GM12878 (cell line): ENCODE measurements at regions not wholly inside any gene's neighbourhood (a gene's known extent, or its start where the extent isn't known, plus 50 kb on each side); places are given as distances from the start of the nearest gene placed in this dataset.
A peak's percentile ranks its signal among the peaks of the same experiment; 100 is the strongest.

Experiments used
- ATAC-seq: fragments of 200-7000 bp; cut with Tn5 transposase; 3 replicates; pipeline ENCODE4 v1.9.1; 2020; ENCODE audit warnings: mild to moderate bottlenecking, moderate library complexity
- BruUV-seq: library from RNA; stranded (reverse); fragments of 400-500 nt; replicated peaks from 2 replicates; lab custom pipeline; 2021; lab: Mats Ljungman, UMichigan
- CTCF ChIA-PET: fragments of 300-600 bp; sonication (Branson Sonifier 250); formaldehyde crosslinking; extraction: SDS; loops from one replicate; lab custom pipeline; 2021; ENCODE audit warnings: inconsistent platforms; lab: Yijun Ruan, JAX
- POLR2A ChIA-PET: fragments of 350-600 bp; formaldehyde crosslinking; extraction: SDS; loops from one replicate; lab custom pipeline; 2021; ENCODE audit warnings: inconsistent platforms; lab: Charles Lee
- RAD21 ChIA-PET: fragments of 300-600 bp; sonication (Branson Sonifier 250); formaldehyde crosslinking; loops from one replicate; lab custom pipeline; 2023; ENCODE audit warnings: antibody characterized with exemption; ENCODE audit not compliant: unreplicated experiment; lab: Charles Lee
- SMC1A ChIA-PET: fragments of 300-600 bp; sonication (Branson Sonifier 250); formaldehyde crosslinking; loops from one replicate; lab custom pipeline; 2023; ENCODE audit not compliant: unreplicated experiment, uncharacterized antibody; lab: Charles Lee
- DNase-seq: peaks from one replicate; pipeline ENCODE4 v3.0.0-alpha.2; 2011; ENCODE audit warnings: low read depth, low spot score
- FAIRE-seq: peaks from 3 replicates; lab custom pipeline; 2011; peaks lifted over from hg19 to GRCh38; lab: Jason Lieb, UNC
- H2AFZ ChIP-seq: 2 replicates; pipeline ENCODE4 v1.6.0; 2011; ENCODE audit warnings: low read depth, low read length, control low read depth; ENCODE audit not compliant: control insufficient read depth
- H3K27ac ChIP-seq: 2 replicates; pipeline ENCODE4 v1.5.1; 2011; ENCODE audit warnings: control low read depth; ENCODE audit not compliant: control insufficient read depth, insufficient read depth
- H3K27me3 ChIP-seq, 2 experiments: replicated peaks in 1 of 2; 2 replicates each; pipeline versions ENCODE4 v1.6.0 to v1.6.1; 2011; ENCODE audit warnings: low read length in 1 of 2; ENCODE audit not compliant: control insufficient read depth in 2 of 2, insufficient read depth in 2 of 2
- H3K36me3 ChIP-seq, 2 experiments: 2 replicates each; pipeline ENCODE4 v1.5.1; 2011; ENCODE audit warnings: low read length in 1 of 2; ENCODE audit not compliant: control insufficient read depth in 2 of 2, insufficient read depth in 2 of 2
- H3K4me1 ChIP-seq: 2 replicates; pipeline ENCODE4 v1.6.1; 2011; ENCODE audit warnings: mild to moderate bottlenecking, low read length, moderate library complexity, mixed read lengths; ENCODE audit not compliant: control insufficient read depth, insufficient read depth
- H3K4me2 ChIP-seq: 2 replicates; pipeline ENCODE4 v1.6.0; 2011; ENCODE audit warnings: control low read depth; ENCODE audit not compliant: control insufficient read depth, insufficient read depth
- H3K4me3 ChIP-seq: fragments of 200-600 bp; sonication (generic); 2 replicates; pipeline ENCODE4 v1.5.1; 2016
- H3K79me2 ChIP-seq: 2 replicates; pipeline ENCODE4 v1.6.0; 2011; ENCODE audit warnings: low read length; ENCODE audit not compliant: control insufficient read depth, insufficient read depth
- H3K9ac ChIP-seq: 2 replicates; pipeline ENCODE4 v1.8.0; 2011; ENCODE audit warnings: low read length, control low read depth, mixed read lengths; ENCODE audit not compliant: control insufficient read depth, insufficient read depth
- H3K9me3 ChIP-seq: replicated peaks from 3 replicates; pipeline ENCODE4 v1.5.1; 2011; ENCODE audit warnings: mild to moderate bottlenecking, low read length; ENCODE audit not compliant: control insufficient read depth, insufficient read depth
- H4K20me1 ChIP-seq: 2 replicates; pipeline ENCODE4 v1.6.0; 2011; ENCODE audit not compliant: control insufficient read depth, insufficient read depth
- ATF3 ChIP-seq: IDR thresholded peaks from 2 replicates; pipeline ENCODE4 v1.6.1; 2011; ENCODE audit warnings: low read depth, mild to moderate bottlenecking, low read length, moderate library complexity, borderline replicate concordance; ENCODE audit errors: extremely low read depth
- NBN ChIP-seq: fragments of 450-650 bp; IDR thresholded peaks from 2 replicates; pipeline ENCODE4 v1.6.1; 2016
- NFIC ChIP-seq: IDR thresholded peaks from 2 replicates; pipeline ENCODE4 v1.6.1; 2012; ENCODE audit warnings: low read depth, mild to moderate bottlenecking, inconsistent platforms, low read length, moderate library complexity
- SREBF1 ChIP-seq: IDR thresholded peaks from 2 replicates; pipeline ENCODE4 v1.6.1; 2012; ENCODE audit warnings: mild to moderate bottlenecking, low read length
- WGBS: methylation state at CpG from one replicate; pipeline ENCODE4 v1.1.6; 2016; ENCODE audit warnings: low lambda C conversion rate; ENCODE audit not compliant: insufficient replicate concordance, insufficient coverage; ENCODE audit errors: missing lambda C conversion rate; 5-methylcytosine and 5-hydroxymethylcytosine counted together
- in situ Hi-C: fragments of 300-500 bp; cut with MboI; formaldehyde crosslinking; loops from 9 replicates; pipeline ENCODE4 v1.14.3; 2018; ENCODE audit warnings: mixed read lengths
- intact Hi-C: fragments of 100-400 bp; cut with micrococcal nuclease; formaldehyde crosslinking; loops from one replicate; pipeline ENCODE4 v1.14.2; 2022; ENCODE audit not compliant: unreplicated experiment
- TF ChIP-seq, protein P1 (sequence below): IDR thresholded peaks from 2 replicates; pipeline ENCODE4 v1.6.1; 2011; ENCODE audit warnings: borderline replicate concordance, low read depth, mild to moderate bottlenecking, moderate library complexity, low read length; ENCODE audit not compliant: insufficient read depth, poor library complexity, severe bottlenecking

DNA sequence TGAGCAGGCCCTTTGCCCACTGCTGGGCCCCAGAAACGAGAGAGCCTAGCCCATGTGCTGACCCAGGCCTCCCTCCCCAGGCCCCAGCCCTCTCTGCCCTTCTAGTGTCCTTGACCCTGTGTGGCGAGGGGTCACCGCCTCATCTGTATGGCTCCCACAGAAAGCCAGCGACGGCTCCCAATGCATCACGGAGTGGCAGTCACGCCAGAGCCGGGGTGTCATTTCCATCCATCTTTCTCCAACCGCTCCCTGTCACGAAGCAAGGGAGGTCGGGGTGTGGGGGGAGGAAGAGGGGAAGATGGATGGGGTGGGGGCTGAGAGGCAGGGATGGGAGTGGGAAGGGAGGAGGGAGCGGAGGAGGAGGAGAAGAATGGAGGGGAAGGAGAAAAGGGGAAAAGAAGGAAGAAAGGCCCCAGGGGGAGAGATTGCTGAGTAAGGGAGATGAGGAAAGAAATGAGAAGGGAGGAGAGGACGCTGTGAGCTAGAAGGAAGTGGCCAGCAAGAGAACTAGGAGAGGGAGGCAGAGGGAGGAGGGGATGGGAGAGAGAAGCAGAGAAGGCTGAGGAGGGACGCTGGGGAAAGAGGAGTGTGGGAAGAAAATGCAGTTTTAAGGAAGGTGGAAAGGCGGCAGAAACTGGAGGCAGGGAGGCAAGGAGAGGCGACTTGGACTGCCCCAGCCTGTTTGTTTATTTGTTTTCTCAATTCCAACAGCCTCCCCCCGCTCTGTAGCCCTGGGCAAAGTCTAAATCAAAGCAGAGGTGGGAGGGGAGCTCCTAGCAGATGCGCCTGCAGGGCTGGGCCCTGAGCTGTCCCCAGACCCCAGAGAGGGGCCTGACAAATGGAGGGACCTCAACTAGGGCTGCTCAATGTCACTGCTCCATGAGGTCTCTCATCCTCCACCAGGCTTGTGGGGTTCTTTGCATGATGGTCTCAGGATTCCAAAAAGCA, 75.5 kb upstream of the LHX5 start:
- Histone ChIP-seq H3K4me1 (no peaks in the 10 kb centered on the region), H3K4me2 (no peak overlapping the region), H3K27me3 (no peaks in the 10 kb centered on the region; a peak in 1 of 4 replicates), H3K27ac (no peak overlapping the region), H3K9me3 (no peaks in the 10 kb centered on the region; the same call in 2 of the 3 replicates), H4K20me1 (no peaks in the 10 kb centered on the region), H3K4me3 (no peak overlapping the region), H3K79me2 (no peaks in the 10 kb centered on the region), H3K9ac (no peak overlapping the region), H2AFZ (no peak overlapping the region), H3K36me3 (no peaks in the 10 kb centered on the region)
- ChIA-PET CTCF (no interaction called here), SMC1A (no interaction called here), POLR2A (no interaction called here), RAD21 (no interaction called here)
- WGBS, result 21% methylated on average over 12 of the region's 18 CpGs
- TF ChIP-seq NFIC (no peak), SREBF1 (no peak)
- no TSS peak for BruUV-seq
- no peak for FAIRE-seq
- intact Hi-C loops, result no loop called here
- no peak for DNase-seq
- no peak for ATAC-seq
- in situ Hi-C loops, result no loop called here

GRCh38 chr12:113537751-113538087, 66.0 kb upstream of the LHX5 start:
- no peak overlapping the region for H3K27ac ChIP-seq
- TF ChIP-seq, protein P1, sequence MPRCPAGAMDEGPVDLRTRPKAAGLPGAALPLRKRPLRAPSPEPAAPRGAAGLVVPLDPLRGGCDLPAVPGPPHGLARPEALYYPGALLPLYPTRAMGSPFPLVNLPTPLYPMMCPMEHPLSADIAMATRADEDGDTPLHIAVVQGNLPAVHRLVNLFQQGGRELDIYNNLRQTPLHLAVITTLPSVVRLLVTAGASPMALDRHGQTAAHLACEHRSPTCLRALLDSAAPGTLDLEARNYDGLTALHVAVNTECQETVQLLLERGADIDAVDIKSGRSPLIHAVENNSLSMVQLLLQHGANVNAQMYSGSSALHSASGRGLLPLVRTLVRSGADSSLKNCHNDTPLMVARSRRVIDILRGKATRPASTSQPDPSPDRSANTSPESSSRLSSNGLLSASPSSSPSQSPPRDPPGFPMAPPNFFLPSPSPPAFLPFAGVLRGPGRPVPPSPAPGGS, result peak; percentile 91
- TF ChIP-seq ATF3 (no peak), NBN (no peak)
- TF ChIP-seq, all 136 proteins: peak for 1
- DNase-seq, result no peak
- SMC1A ChIA-PET, result no interaction called here
- no peaks in the 10 kb centered on the region for H3K27me3 ChIP-seq
- in situ Hi-C loops, result no loop called here
- no peak overlapping the region for H3K4me3 ChIP-seq
- H4K20me1 ChIP-seq, result no peaks in the 10 kb centered on the region
- no peaks in the 10 kb centered on the region for H3K79me2 ChIP-seq
- CTCF ChIA-PET, result no interaction called here
- H3K4me1 ChIP-seq, result no peaks in the 10 kb centered on the region
- intact Hi-C loops, result no loop called here
- POLR2A ChIA-PET, result no interaction called here
- H3K4me2 ChIP-seq, result no peak overlapping the region
- H3K9me3 ChIP-seq, result no peaks in the 10 kb centered on the region; the same call in 1 of the 3 replicates
- H2AFZ ChIP-seq, result no peak overlapping the region
- no peak for ATAC-seq
- H3K9ac ChIP-seq, result no peak overlapping the region
- WGBS, result 6% methylated on average over 6 of the region's 6 CpGs
- no TSS peak for BruUV-seq
- no peak for FAIRE-seq
- no peaks in the 10 kb centered on the region for H3K36me3 ChIP-seq
- RAD21 ChIA-PET, result no interaction called here
